Transverse colon (tissue), 4 donors: ENCODE measurements at regions not wholly inside any gene's neighbourhood (a gene's known extent, or its start where the extent isn't known, plus 50 kb on each side); places are given as distances from the start of the nearest gene placed in this dataset.

Source experiments
- DNase-seq: peaks from one replicate; pipeline ENCODE4 v3.0.0-alpha.2; 2019
- H3K27ac ChIP-seq, 4 donors: fragments of 200-600 bp; sonication (generic); 2 replicates each; pipeline ENCODE4 v1.5.1; 2016 to 2018; ENCODE audit warnings: inconsistent platforms in 4 of 4
- H3K27me3 ChIP-seq: fragments of 200-600 bp; sonication (generic); 2 replicates; pipeline ENCODE4 v1.5.1; 2017; ENCODE audit warnings: inconsistent platforms
- H3K36me3 ChIP-seq, 4 donors: fragments of 200-600 bp; sonication (generic); 2 replicates each; pipeline ENCODE4 v1.5.1; 2017 to 2019; ENCODE audit warnings: inconsistent platforms in 4 of 4
- H3K4me1 ChIP-seq, 4 donors: fragments of 200-600 bp; sonication (generic); 2 replicates each; pipeline ENCODE4 v1.5.1; 2017 to 2020; ENCODE audit warnings: inconsistent platforms in 4 of 4
- H3K4me3 ChIP-seq, 4 donors: fragments of 200-600 bp; sonication (generic); 1 replicate in 1 of 4; 2 replicates in 3 of 4; pipeline versions ENCODE4 v1.5.1 to v1.6.1; 2017 to 2019; ENCODE audit warnings: inconsistent platforms in 4 of 4
- H3K9me3 ChIP-seq, 2 donors: fragments of 200-600 bp; sonication (generic); 2 replicates each; pipeline ENCODE4 v1.5.1; 2017 to 2019; ENCODE audit warnings: inconsistent platforms in 2 of 2
- CTCF ChIP-seq, 5 experiments: fragments of 200-600 bp in 3 of 5; fragments of 450-650 bp in 2 of 5; sonication (generic) in 3 of 5; IDR thresholded peaks; 1 replicate in 2 of 5; 2 replicates in 3 of 5; pipeline ENCODE4 v1.5.1; 2016 to 2017; ENCODE audit warnings: antibody characterized with exemption in 5 of 5, inconsistent platforms in 3 of 5, mild to moderate bottlenecking in 2 of 5, moderate library complexity in 1 of 5
- EP300 ChIP-seq: sonication (generic); formaldehyde crosslinking; IDR thresholded peaks from one replicate; pipeline ENCODE4 v1.6.1; 2017; ENCODE audit warnings: antibody characterized with exemption, low read depth
- POLR2A ChIP-seq: fragments of 450-650 bp; IDR thresholded peaks from one replicate; pipeline ENCODE4 v1.6.1; 2016; ENCODE audit warnings: antibody characterized with exemption, mild to moderate bottlenecking, moderate library complexity
- POLR2AphosphoS5 ChIP-seq, 3 donors: sonication (generic); formaldehyde crosslinking; IDR thresholded peaks; one replicate each; pipeline ENCODE4 v1.6.1; 2016; ENCODE audit warnings: antibody characterized with exemption in 3 of 3
- WGBS, 2 donors: methylation state at CpG; one replicate each; pipeline ENCODE4 v1.1.5; 2018; ENCODE audit warnings: low coverage in 1 of 2; 5-methylcytosine and 5-hydroxymethylcytosine counted together
- in situ Hi-C, 4 donors: fragments of 200-750 bp; cut with MboI; loops; one replicate each; pipeline versions ENCODE4 v1.15.0 to v1.15.1; 2017; ENCODE audit warnings: low sequenced_read_pairs in 3 of 4, low pct_ligation_motif_present in 1 of 4, low pct_unique_long_range_greater_than_20kb in 1 of 4
- intact Hi-C: fragments of 100-400 bp; cut with DNase I; formaldehyde crosslinking; loops from one replicate; pipeline ENCODE4 v1.15.1; 2023; ENCODE audit warnings: low total_unique reads

GRCh38 chrX:4059893-4060292 is 346.4 kb upstream of the PRKX start:
- Histone ChIP-seq H3K27me3 (no peaks in the 10 kb centered on the region), H3K4me3 (no peak overlapping the region), H3K27ac (no peak overlapping the region), H3K36me3 (no peaks in the 10 kb centered on the region), H3K9me3 (no peaks in the 10 kb centered on the region), H3K4me1 (no peaks in the 10 kb centered on the region)
- 70% methylated on average over 2 of the region's 2 CpGs; no CpG with 5 or more reads in 1 of the 2 donors for WGBS, 2 donors
- intact Hi-C loops (no loop called here), in situ Hi-C loops (no loop called here)
- DNase-seq, result no peak
- TF ChIP-seq POLR2AphosphoS5 (IDR thresholded peaks at IDR 0.05) (no peak), EP300 (no peak), CTCF (IDR thresholded peaks at IDR 0.05) (no peak), POLR2A (no peak)

- no peaks in the 10 kb centered on the region for H3K4me1 ChIP-seq
- no peak overlapping the region for H3K27ac ChIP-seq
- H3K36me3 ChIP-seq, result no peaks in the 10 kb centered on the region
- 35% methylated on average over 6 of the region's 6 CpGs; no CpG with 5 or more reads in 1 of the 2 donors for WGBS, 2 donors
- in situ Hi-C loops (no loop called here), intact Hi-C loops (no loop called here)
- TF ChIP-seq CTCF (IDR thresholded peaks at IDR 0.05), result no peak
- no peak for TF ChIP-seq POLR2A
- TF ChIP-seq POLR2AphosphoS5 (IDR thresholded peaks at IDR 0.05), result no peak
- no peak for TF ChIP-seq EP300
- H3K4me3 ChIP-seq, result no peak overlapping the region
- no peaks in the 10 kb centered on the region for H3K9me3 ChIP-seq
- H3K27me3 ChIP-seq, result no peaks in the 10 kb centered on the region
- no peak for DNase-seq
These were observed 330.5 kb upstream of the PRKX start for GRCh38 chrX:4043951-4044350.

- H3K36me3 ChIP-seq, result no peaks in the 10 kb centered on the region
- H3K4me3 ChIP-seq, result no peak overlapping the region
- no peak overlapping the region for H3K27ac ChIP-seq
- WGBS, 2 donors, result 59 to 78% methylated on average over 2 of the region's 2 CpGs
- in situ Hi-C loops (no loop called here), intact Hi-C loops (no loop called here)
- no peaks in the 10 kb centered on the region for H3K9me3 ChIP-seq
- no peaks in the 10 kb centered on the region for H3K4me1 ChIP-seq
- no peak for DNase-seq
- H3K27me3 ChIP-seq, result no peaks in the 10 kb centered on the region
- no peak for TF ChIP-seq CTCF (IDR thresholded peaks at IDR 0.05)
- no peak for TF ChIP-seq POLR2A
- no peak for TF ChIP-seq EP300
- no peak for TF ChIP-seq POLR2AphosphoS5 (IDR thresholded peaks at IDR 0.05)
These were observed 322.4 kb upstream of the PRKX start for GRCh38 chrX:4035874-4036273.

GRCh38 chrX:4028151-4028550 is 314.7 kb upstream of the PRKX start:
- Histone ChIP-seq H3K4me3 (no peak overlapping the region), H3K36me3 (no peaks in the 10 kb centered on the region), H3K9me3 (no peaks in the 10 kb centered on the region), H3K27me3 (no peaks in the 10 kb centered on the region), H3K27ac (no peak overlapping the region), H3K4me1 (no peaks in the 10 kb centered on the region)
- in situ Hi-C loops (no loop called here), intact Hi-C loops (no loop called here)
- WGBS, 2 donors, result 68 to 87% methylated on average over 5 to 7 of the region's 7 CpGs
- DNase-seq, result no peak
- no peak for TF ChIP-seq POLR2AphosphoS5 (IDR thresholded peaks at IDR 0.05)
- no peak for TF ChIP-seq CTCF (IDR thresholded peaks at IDR 0.05)
- no peak for TF ChIP-seq POLR2A
- TF ChIP-seq EP300, result no peak
